Retina (tissue), 1 donor: ENCODE measurements at regions not wholly inside any gene's neighbourhood (a gene's known extent, or its start where the extent isn't known, plus 50 kb on each side); places are given as distances from the start of the nearest gene placed in this dataset.
A peak's percentile ranks its signal among the peaks of the same experiment; 100 is the strongest.

Experiments
- DNase-seq: peaks from one replicate; pipeline ENCODE4 v3.0.0-alpha.2; 2016

GRCh38 chr1:218643281-218643680 lies 298.1 kb downstream of the TGFB2 start:
- DNase-seq: no peak

GRCh38 chr1:218643926-218644325 lies 298.8 kb downstream of the TGFB2 start:
- no peak for DNase-seq

- DNase-seq: no peak
These were observed 301.2 kb downstream of the TGFB2 start for GRCh38 chr1:218646288-218646687.

GRCh38 chr1:218656301-218657037 lies 311.3 kb downstream of the TGFB2 start:
- DNase-seq: no peak

GRCh38 chr1:218658269-218658668 lies 313.1 kb downstream of the TGFB2 start:
- no peak for DNase-seq

GRCh38 chr1:218658899-218659298 lies 313.8 kb downstream of the TGFB2 start:
- no peak for DNase-seq

- no peak for DNase-seq
These were observed 315.0 kb downstream of the TGFB2 start for GRCh38 chr1:218659911-218660677.

- DNase-seq: no peak
These were observed 315.5 kb downstream of the TGFB2 start for GRCh38 chr1:218660678-218661053.

- DNase-seq: no peak
These were observed 316.3 kb downstream of the TGFB2 start for GRCh38 chr1:218661411-218661810.

- no peak for DNase-seq
These were observed 319.4 kb downstream of the TGFB2 start for GRCh38 chr1:218664385-218665170.

- DNase-seq: no peak
These were observed 320.1 kb downstream of the TGFB2 start for GRCh38 chr1:218665221-218665620.

- no peak for DNase-seq
These were observed 321.1 kb downstream of the TGFB2 start for GRCh38 chr1:218666263-218666662.

GRCh38 chr1:218667781-218668516 lies 322.8 kb downstream of the TGFB2 start:
- no peak for DNase-seq

- DNase-seq: no peak
These were observed 324.3 kb downstream of the TGFB2 start for GRCh38 chr1:218669431-218669830.

GRCh38 chr1:218670875-218671274 lies 325.7 kb downstream of the TGFB2 start:
- no peak for DNase-seq

GRCh38 chr1:218671573-218671972 lies 326.4 kb downstream of the TGFB2 start:
- DNase-seq: peak; percentile 47

- no peak for DNase-seq
These were observed 328.0 kb downstream of the TGFB2 start for GRCh38 chr1:218673170-218673569.

GRCh38 chr1:218674280-218674773 lies 329.2 kb downstream of the TGFB2 start:
- peak; percentile 70 for DNase-seq

GRCh38 chr1:218677026-218677425 lies 331.9 kb downstream of the TGFB2 start:
- DNase-seq: no peak

- no peak for DNase-seq
These were observed 334.3 kb downstream of the TGFB2 start for GRCh38 chr1:218679391-218679790.

- DNase-seq: no peak
These were observed 335.0 kb downstream of the TGFB2 start for GRCh38 chr1:218679988-218680748.

GRCh38 chr1:218683242-218683641 lies 338.1 kb downstream of the TGFB2 start:
- DNase-seq: no peak
